ENCODE measurements at regions not wholly inside any gene's neighbourhood (a gene's known extent, or its start where the extent isn't known, plus 50 kb on each side); places are given as distances from the start of the nearest gene placed in this dataset.

DNA sequence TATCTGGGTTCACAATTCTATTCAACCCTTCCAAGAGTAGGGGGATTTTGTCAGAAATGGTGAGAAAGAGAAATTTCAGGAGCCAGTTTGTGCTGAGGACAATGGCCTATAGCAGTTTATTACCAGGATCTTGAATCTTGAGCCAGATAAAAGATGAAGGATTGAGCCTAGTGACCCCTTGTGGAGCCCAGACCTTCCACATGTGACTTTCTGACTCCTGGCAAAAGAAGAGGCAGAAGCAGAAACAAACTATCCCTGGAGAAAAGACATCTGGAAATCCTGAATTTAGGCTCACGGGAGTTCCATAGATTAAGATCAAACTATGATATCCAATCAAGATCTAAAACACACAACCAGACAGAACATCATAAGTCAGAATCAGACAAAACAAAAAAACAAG lies 60.9 kb upstream of the CHRM2 start:
- no peak for DNase-seq

GRCh38 chr7:136803028-136803427 lies 65.4 kb upstream of the CHRM2 start:
- DNase-seq: no peak

DNA sequence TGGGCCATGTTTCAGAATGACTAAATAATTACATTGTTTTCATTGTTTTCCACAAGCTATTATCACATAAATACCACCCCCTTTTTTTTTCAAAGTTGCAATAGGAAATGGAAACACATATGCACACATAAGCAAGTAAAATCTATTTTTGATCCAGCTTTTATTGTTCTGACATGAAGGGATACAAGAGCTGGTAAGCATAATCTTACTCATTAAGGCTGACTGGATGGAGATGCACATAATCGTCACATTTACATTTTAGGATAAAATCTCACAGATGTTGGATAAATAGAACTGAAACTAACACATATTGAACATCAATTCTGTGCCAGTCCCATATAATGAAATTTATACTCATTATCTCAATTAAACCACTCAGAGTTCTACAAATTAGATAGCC lies 84.5 kb upstream of the CHRM2 start:
- no peak for DNase-seq

GRCh38 chr7:136741941-136742340 lies 126.5 kb upstream of the CHRM2 start:
- no peak for DNase-seq

- DNase-seq: no peak
These were observed 139.5 kb upstream of the CHRM2 start for GRCh38 chr7:136728945-136729344.

DNA sequence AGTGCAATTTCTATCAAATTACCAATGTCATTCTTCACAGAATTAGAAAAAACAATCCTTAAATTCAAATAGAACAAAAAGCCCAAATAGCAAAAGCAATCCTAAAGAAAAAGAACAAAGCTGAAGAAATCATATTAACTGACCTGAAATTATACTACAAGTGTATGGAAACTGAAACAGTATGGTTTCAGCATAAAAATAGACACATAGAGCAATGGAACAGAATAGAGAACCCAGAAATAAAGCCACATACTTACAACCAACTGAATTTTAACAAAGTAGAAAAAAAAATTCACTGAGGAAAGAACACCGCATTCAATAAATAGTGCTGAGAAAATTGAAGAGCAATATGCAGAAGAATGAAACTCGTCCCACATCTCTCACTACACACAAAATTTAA lies 142.0 kb upstream of the CHRM2 start:
- DNase-seq: no peak

DNA sequence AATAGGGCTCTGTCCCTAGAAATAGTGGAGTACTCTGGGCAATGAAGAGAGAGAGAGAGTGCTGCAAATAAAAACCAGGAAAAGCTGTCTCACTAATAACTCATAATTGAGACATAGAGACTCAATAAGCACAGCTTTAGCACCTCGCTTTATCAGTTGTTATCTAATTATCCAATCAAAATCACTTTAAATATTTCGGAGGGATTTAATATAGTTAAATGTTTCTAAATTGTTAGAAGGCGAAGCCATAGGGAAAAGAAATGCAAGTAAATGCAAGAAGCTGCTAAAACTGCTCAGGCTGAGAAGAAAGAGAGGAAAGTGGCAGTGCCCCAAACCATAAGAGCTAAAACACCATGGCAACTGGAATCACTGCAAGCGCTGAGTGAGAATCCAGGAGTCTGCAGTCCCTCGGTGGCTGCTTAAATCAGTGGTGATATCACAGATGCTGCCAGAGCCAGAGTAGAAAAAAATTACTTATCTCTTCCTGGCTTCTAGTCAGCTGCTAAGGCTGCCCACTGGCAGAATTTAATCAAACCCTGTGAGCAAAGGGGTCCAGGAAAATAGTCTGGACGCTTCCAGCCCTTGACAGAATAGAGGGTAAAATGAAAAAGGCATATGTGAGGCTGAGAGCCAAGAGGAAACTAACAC lies 150.4 kb upstream of the CHRM2 start:
- DNase-seq: no peak

- no peak for DNase-seq
These were observed 154.4 kb upstream of the CHRM2 start for GRCh38 chr7:136714062-136714461.

GRCh38 chr7:136710751-136711150 lies 157.7 kb upstream of the CHRM2 start:
- DNase-seq: no peak

- DNase-seq: no peak
These were observed 158.6 kb upstream of the CHRM2 start for GRCh38 chr7:136709876-136710275.

GRCh38 chr7:136702913-136703312 lies 165.5 kb upstream of the CHRM2 start:
- no peak for DNase-seq

GRCh38 chr7:136698977-136699376 lies 169.5 kb upstream of the CHRM2 start:
- no peak for DNase-seq

GRCh38 chr7:136698231-136698630 lies 170.2 kb upstream of the CHRM2 start:
- no peak for DNase-seq

DNA sequence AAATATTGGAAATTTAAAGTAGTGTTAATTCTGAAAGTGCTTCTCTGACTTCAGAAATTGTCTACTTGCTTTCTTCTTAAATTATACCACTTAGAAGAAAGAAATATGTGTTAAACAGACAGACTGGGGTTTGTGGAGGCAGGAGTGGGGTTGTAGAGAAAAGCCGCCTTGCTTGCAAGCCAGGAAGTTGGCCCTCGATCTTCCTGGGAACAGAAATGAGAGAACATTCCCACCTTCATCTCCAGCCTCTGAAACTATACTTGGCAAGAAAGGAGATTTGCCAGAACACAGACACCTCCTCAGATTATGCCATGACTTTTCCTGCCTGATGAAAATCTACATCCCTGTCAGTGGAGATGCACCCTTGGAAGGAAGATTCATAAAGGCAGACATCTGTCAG lies 171.2 kb upstream of the CHRM2 start:
- DNase-seq: no peak

DNA sequence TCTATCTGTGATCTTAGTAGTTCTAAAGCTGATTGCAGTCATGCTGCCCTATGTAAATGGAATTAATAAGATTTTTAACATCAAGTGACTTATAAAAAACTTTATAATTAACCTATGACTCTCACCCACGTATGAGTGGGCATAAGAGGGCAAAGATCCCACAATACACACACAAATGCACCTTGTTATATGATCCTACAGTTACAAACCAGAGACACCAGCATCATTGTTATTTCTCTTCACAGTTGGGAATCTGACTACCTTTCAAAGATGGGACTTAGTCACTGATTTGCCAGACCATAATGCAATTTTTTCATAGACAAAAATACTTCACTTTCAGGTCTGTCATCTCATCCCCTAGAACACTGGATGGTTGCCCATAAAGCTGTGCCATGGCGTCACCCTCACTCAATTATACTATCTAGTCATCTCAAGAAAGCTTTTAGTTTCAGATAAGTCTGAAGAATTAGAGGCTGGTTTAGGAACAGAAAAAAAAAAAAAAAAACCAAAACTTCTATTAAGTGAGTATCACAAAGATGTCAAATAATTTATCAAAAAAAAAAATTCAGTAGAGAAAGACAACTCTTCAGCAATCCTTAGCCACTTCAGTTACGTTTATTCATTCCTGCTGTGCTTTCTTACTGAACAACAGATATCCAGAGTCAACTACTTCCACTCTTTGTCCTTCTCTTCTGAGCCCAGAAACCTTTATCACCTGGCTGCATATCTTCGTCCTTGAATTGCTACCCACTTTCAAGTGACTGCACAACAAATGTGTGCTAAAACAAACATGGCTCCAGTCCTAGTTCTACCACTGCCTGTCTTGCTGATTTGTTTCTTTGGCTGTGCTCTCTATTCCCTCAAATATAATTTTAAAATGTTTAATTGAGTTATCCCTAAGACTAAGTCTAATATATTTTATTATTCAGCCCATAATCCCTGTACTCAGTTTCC lies 175.0 kb upstream of the CHRM2 start:
- no peak for DNase-seq

GRCh38 chr7:136692221-136692620 lies 176.2 kb upstream of the CHRM2 start:
- no peak for DNase-seq

- DNase-seq: no peak
These were observed 179.9 kb upstream of the CHRM2 start for GRCh38 chr7:136688601-136689000.

DNA sequence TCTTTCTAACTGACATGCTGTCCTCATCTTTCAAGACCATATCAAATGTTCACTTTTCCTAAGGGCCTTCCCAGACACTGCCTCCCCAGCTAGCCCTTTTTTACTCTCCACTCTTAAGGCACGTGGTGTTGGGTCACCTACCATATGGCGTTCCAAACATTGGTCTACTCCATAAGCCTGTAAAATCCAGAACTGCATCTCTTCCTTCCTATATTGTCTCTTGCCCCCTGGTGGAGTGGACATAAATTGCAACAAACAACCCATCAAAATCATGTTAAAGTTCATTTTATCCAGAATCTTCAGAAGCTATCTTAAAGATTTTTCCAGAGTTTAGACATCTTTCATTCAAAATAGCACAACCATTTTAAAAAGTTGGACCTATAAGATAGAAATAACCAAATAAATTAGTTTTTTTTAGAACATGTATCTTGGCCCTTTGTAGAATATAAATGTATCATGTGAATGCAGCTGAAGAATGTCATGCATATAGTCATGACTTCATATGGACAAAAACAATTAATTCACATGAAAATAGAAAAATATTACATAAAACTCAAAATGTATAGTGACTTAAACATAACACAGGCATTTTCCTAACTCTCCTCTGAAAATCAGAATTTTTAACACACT lies 180.6 kb upstream of the CHRM2 start:
- no peak for DNase-seq

GRCh38 chr7:136685501-136686173 lies 182.8 kb upstream of the CHRM2 start:
- DNase-seq: no peak

- no peak for DNase-seq
These were observed 190.7 kb upstream of the CHRM2 start for GRCh38 chr7:136677471-136678365.

- DNase-seq: no peak
These were observed 200.9 kb upstream of the CHRM2 start for GRCh38 chr7:136667584-136667983.

DNA sequence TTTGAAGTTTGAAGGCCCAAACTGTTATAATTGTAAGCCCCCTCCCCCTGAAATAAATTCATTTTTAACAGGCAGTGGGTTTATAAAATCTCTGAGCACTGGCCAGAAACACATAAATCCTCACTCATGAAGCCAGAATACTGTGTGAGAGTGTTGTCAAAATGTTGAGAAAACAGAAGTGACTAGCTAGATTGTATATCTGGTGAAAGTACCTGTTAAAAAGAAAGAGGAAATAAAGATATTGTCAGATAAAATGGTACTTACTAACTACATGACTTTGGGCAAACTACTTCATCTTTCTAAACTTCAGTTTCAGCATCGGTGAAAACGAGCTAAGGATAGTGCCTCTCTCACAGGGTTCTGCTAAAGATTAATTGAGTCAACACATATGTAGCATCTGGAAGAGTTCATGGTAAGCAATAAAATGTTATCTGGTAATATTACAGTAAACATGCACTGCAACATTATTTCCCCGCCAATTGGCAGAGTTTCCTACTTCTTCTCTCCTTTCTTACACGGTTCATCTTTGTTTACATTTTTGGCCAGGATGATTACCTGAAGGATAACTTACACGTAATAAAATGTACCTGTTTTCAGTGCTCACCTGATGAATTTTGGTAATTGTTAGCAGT lies 202.5 kb upstream of the CHRM2 start:
- DNase-seq: no peak

Measured in stimulated activated CD4-positive, alpha-beta T cell treated with anti-CD3 and anti-CD28 coated beads, Interleukin-4, amount 100 ng/mL, for 24 hours (primary cell).